ENCODE measurements at regions not wholly inside any gene's neighbourhood (a gene's known extent, or its start where the extent isn't known, plus 50 kb on each side); places are given as distances from the start of the nearest gene placed in this dataset.

DNA sequence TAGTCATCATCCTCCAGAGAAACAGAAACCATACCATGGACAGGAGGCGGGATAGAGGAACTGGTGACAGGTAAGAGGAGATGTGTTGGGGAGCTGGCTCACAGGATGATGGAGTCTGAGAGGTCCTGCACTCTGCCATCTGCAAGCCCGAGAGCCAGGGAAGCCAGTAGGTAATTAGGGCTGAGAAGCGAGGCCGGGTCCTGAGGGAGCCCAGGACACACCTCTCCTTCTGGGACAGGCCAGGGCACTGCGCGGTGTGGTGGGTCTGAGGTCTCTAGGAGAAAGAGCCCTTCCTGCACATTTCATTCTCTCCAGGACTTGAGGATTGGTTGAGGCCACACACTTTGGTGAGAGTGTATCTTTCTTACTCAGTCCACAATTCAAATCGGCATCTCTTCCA lies 415.5 kb downstream of the GLRX3 start:
- DNase-seq (ENCODE audit: low spot score), result no peak
- in situ Hi-C loops (cut with MboI; ENCODE audit: low pct_unique_long_range_greater_than_20kb, low sequenced_read_pairs, unreplicated experiment), result no loop called here
- TF ChIP-seq, protein P1, sequence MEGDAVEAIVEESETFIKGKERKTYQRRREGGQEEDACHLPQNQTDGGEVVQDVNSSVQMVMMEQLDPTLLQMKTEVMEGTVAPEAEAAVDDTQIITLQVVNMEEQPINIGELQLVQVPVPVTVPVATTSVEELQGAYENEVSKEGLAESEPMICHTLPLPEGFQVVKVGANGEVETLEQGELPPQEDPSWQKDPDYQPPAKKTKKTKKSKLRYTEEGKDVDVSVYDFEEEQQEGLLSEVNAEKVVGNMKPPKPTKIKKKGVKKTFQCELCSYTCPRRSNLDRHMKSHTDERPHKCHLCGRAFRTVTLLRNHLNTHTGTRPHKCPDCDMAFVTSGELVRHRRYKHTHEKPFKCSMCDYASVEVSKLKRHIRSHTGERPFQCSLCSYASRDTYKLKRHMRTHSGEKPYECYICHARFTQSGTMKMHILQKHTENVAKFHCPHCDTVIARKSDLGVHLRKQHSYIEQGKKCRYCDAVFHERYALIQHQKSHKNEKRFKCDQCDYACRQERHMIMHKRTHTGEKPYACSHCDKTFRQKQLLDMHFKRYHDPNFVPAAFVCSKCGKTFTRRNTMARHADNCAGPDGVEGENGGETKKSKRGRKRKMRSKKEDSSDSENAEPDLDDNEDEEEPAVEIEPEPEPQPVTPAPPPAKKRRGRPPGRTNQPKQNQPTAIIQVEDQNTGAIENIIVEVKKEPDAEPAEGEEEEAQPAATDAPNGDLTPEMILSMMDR (IDR thresholded peaks at IDR 0.05; ENCODE audit: extremely low read depth, insufficient read depth, missing control alignments), result no peak

DNA sequence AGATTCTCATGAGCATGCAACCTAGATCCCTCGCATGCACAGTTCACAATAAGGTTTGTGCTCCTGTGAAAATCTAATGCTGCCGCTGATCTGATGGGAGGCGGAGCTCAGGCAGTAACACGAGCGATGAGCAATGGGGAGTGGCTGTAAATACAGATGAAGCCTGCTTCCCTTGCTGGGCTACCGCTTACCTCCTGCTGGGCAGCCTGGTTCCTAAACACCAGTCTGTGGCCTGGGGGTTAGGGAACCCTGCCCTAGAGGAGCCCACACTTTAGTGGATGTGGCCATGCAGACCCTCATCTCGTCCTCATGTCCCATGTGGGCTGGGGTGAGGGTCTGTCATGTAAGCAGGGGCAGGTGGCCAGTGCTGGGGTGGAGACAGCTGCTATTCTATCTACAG lies 417.6 kb downstream of the GLRX3 start:
- in situ Hi-C loops (cut with MboI; ENCODE audit: low pct_unique_long_range_greater_than_20kb, low sequenced_read_pairs, unreplicated experiment), result no loop called here
- TF ChIP-seq, protein P1 (IDR thresholded peaks at IDR 0.05; ENCODE audit: extremely low read depth, insufficient read depth, missing control alignments), result no peak
- DNase-seq (ENCODE audit: low spot score), result no peak

DNA sequence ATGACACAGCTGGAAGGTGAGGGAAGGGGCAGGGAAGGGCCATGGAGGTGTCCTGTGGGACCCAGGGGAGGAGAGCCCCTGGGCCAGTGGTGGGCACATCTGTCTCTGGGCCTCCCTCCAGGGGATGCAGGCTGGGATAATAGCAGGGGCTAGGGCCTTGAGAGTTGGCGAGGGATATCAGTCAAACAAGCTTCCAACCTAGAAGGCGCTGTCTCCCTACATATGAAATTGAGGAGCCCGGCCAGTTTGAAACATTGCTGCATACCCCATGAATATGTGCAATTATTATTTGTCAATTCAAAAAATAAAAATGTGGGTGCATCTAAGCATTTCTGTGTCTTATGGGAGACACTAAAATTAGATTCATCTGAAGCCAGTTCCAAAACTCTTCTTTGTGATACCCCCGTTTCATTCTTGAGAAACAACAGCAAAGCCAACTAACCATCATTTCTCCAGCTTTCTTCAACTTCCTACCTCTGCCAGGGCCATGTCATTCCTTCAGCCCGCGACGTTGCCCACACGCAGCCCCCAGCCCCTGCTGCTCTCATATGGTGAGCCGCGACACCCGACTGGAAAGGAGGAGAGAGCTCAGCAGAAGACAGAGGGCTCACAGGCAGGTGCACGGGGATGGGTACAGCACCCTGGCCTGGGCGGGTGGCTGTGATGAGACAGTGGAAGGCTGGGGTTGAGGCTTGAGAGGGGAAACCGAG lies 418.7 kb downstream of the GLRX3 start:
- DNase-seq (ENCODE audit: low spot score), result no peak
- in situ Hi-C loops (cut with MboI; ENCODE audit: low pct_unique_long_range_greater_than_20kb, low sequenced_read_pairs, unreplicated experiment), result no loop called here
- TF ChIP-seq, protein P1 (IDR thresholded peaks at IDR 0.05; ENCODE audit: extremely low read depth, insufficient read depth, missing control alignments), result no peak

DNA sequence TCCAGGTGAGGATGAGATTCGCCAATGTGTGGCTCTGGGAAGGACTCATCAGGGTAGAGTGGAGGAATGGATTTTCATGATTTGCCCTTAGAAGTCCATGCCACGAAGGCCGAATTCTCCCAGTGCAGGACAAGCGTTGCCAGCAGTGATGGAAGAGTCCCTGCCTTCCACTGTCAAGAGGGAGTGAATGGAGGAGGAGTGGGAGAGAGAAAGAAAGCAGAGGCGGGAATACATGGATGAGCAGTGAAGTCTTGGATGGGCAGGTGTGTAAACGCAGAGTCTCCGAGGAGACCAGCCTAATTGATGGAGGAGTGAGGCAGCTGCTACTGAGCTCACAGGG lies 419.2 kb downstream of the GLRX3 start:
- no peak for DNase-seq (ENCODE audit: low spot score)
- in situ Hi-C loops (cut with MboI; ENCODE audit: low pct_unique_long_range_greater_than_20kb, low sequenced_read_pairs, unreplicated experiment), result no loop called here
- TF ChIP-seq, protein P1 (IDR thresholded peaks at IDR 0.05; ENCODE audit: extremely low read depth, insufficient read depth, missing control alignments), result no peak

DNA sequence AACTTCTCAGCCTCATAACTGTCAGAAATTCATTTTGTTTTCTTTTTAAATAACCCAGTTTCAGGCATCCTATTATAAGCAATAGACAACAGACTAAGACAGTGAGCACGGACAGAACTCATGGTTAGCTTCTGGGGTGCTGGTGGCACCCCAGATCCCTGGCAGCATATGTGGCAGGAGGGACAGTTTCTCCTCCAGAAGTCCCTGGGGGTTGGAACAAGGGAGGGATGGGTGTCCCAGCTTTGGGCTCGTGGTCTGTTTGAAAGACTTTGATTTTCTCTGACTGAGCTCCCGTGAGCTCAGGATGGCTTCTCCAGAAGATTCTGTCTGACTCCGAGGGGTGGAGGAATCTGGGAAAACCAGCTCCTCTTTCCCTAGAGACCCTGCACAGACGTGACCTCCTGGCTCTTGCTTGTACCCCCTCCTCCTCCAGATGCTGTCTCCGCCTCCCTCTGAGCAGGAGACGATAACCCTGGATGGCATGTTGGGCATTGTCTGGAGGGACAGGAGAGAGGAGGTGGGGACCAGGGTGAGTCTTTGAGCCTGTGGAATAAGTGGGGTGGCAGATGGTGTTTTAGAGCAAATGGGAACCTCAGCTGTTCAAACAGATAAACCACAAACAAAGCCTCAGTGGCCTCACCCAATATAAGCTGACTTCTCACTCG lies 421.1 kb downstream of the GLRX3 start:
- in situ Hi-C loops (cut with MboI; ENCODE audit: low pct_unique_long_range_greater_than_20kb, low sequenced_read_pairs, unreplicated experiment), result no loop called here
- no peak for DNase-seq (ENCODE audit: low spot score)
- TF ChIP-seq, protein P1 (IDR thresholded peaks at IDR 0.05; ENCODE audit: extremely low read depth, insufficient read depth, missing control alignments), result no peak

DNA sequence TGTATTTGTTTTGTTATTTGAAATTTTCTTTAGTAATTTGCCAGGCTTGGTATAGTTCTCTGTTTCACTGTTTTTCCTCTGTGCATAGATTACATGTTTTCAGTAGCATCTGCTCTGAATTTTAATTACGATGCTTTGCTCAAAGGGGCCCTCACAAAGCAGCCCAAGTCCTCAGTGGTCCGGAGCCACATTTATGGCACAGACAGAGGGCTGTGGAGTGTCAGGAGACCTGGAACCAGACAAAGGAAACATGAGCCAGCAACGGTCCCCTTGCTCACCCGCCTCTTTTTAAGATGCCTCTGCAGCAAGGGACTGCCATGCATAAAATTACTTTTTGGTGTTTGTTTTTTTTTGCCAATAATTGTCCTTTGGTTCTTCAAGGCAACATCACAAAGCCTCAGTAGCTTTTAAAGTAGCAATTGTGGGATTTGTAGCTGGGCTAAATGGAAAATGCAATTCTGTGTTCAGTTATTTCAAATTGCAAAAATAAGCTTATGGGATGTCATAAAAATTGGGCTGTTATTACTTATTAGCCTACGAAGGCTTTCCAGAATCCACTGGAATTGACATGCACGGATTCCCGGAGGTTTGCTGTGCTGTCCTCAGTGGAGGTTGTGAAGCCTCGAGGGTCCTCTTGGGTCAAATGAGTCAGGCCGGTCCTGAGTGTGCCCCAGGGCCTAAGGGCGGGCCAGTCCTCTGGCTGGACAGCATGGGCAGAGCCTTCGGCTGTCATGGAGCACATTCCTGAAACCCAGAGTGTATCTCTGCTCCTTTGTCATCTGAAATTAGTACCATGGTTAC lies 422.8 kb downstream of the GLRX3 start:
- DNase-seq (ENCODE audit: low spot score), result no peak
- in situ Hi-C loops (cut with MboI; ENCODE audit: low pct_unique_long_range_greater_than_20kb, low sequenced_read_pairs, unreplicated experiment), result no loop called here
- TF ChIP-seq, protein P1 (IDR thresholded peaks at IDR 0.05; ENCODE audit: extremely low read depth, insufficient read depth, missing control alignments), result no peak
